Cardiac muscle cell (in vitro differentiated cells and primary cell): ENCODE measurements at regions not wholly inside any gene's neighbourhood (a gene's known extent, or its start where the extent isn't known, plus 50 kb on each side); places are given as distances from the start of the nearest gene placed in this dataset.
"Not testable (repeated sequence)": the region's sequence is repeated elsewhere in the genome, so short reads cannot be mapped to it uniquely, and the experiment has no call there.

Source experiments
- DNase-seq, 2 donors: peaks; one replicate each; pipeline versions ENCODE4 v3.0.0 to v3.0.0-alpha.2; 2010 to 2017; ENCODE audit warnings: low read depth in 1 of 2, low spot score in 1 of 2
- H3K27ac ChIP-seq: fragments of 200-600 bp; sonication (generic); 2 replicates; pipeline ENCODE4 v1.5.1; 2016
- H3K27me3 ChIP-seq: fragments of 200-600 bp; sonication (generic); 2 replicates; pipeline ENCODE4 v1.6.0; 2016; ENCODE audit warnings: control low read depth
- H3K36me3 ChIP-seq: fragments of 200-600 bp; sonication (generic); 2 replicates; pipeline ENCODE4 v1.5.1; 2016; ENCODE audit warnings: control low read depth
- H3K4me1 ChIP-seq: fragments of 200-600 bp; sonication (generic); 2 replicates; pipeline ENCODE4 v1.8.1; 2017; ENCODE audit warnings: low read depth, mild to moderate bottlenecking, mixed run types
- H3K4me3 ChIP-seq: fragments of 200-600 bp; sonication (generic); 2 replicates; pipeline ENCODE4 v1.5.1; 2016; ENCODE audit warnings: mild to moderate bottlenecking
- H3K9me3 ChIP-seq: fragments of 200-600 bp; sonication (generic); 2 replicates; pipeline ENCODE4 v1.5.1; 2017; ENCODE audit warnings: low read depth, mild to moderate bottlenecking, control low read depth
- CTCF ChIP-seq: IDR thresholded peaks from 2 replicates; pipeline ENCODE4 v1.5.1; 2012; ENCODE audit warnings: low read depth, mild to moderate bottlenecking, low read length

GRCh38 chr1:203559523-203559922 is 65.6 kb downstream of the OPTC start:
- DNase-seq = peak in 1 of 2 donors; percentile 62
- Histone ChIP-seq H3K27me3 (no peaks in the 10 kb centered on the region), H3K27ac (no peak overlapping the region), H3K9me3 (no peaks in the 10 kb centered on the region), H3K4me1 (peaks cover 43% of the 10 kb centered on the region), H3K4me3 (no peak overlapping the region), H3K36me3 (no peaks in the 10 kb centered on the region)
- no peak for TF ChIP-seq CTCF

- not testable (repeated sequence) for DNase-seq, H3K36me3 ChIP-seq, H3K4me3 ChIP-seq, H3K27me3 ChIP-seq, H3K27ac ChIP-seq, H3K9me3 ChIP-seq
- peaks cover 21% of the 10 kb centered on the region for H3K4me1 ChIP-seq
Observed at GRCh38 chr1:203561761-203562160, 64.9 kb upstream of the ATP2B4 start.

- no peak overlapping the region for H3K4me3 ChIP-seq
- no peaks in the 10 kb centered on the region for H3K9me3 ChIP-seq
- H3K27me3 ChIP-seq = peaks cover 5% of the 10 kb centered on the region
- no peaks in the 10 kb centered on the region for H3K36me3 ChIP-seq
- peaks cover 14% of the 10 kb centered on the region for H3K4me1 ChIP-seq
- no peak overlapping the region for H3K27ac ChIP-seq
- TF ChIP-seq CTCF = no peak
- no peak for DNase-seq
Observed at GRCh38 chr1:203563291-203563690, 63.3 kb upstream of the ATP2B4 start.

- no peaks in the 10 kb centered on the region for H3K9me3 ChIP-seq
- H3K36me3 ChIP-seq = no peaks in the 10 kb centered on the region
- no peak overlapping the region for H3K27ac ChIP-seq
- peak in 1 of 2 donors; percentile 36 for DNase-seq
- TF ChIP-seq CTCF = no peak
- H3K4me3 ChIP-seq = no peak overlapping the region
- H3K4me1 ChIP-seq = peaks cover 7% of the 10 kb centered on the region
- H3K27me3 ChIP-seq = peaks cover 5% of the 10 kb centered on the region
Observed at GRCh38 chr1:203564024-203564423, 62.6 kb upstream of the ATP2B4 start.

- DNase-seq = no peak
- Histone ChIP-seq H3K36me3 (no peaks in the 10 kb centered on the region), H3K27me3 (peaks cover 5% of the 10 kb centered on the region), H3K4me3 (no peak overlapping the region), H3K4me1 (no peaks in the 10 kb centered on the region), H3K9me3 (no peaks in the 10 kb centered on the region), H3K27ac (no peak overlapping the region)
- no peak for TF ChIP-seq CTCF
Observed at GRCh38 chr1:203565049-203565448, 61.6 kb upstream of the ATP2B4 start.

- no peak for TF ChIP-seq CTCF
- H3K9me3 ChIP-seq = no peaks in the 10 kb centered on the region
- no peak overlapping the region for H3K4me3 ChIP-seq
- peaks cover 5% of the 10 kb centered on the region for H3K27me3 ChIP-seq
- no peaks in the 10 kb centered on the region for H3K36me3 ChIP-seq
- no peak for DNase-seq
- peaks cover 3% of the 10 kb centered on the region for H3K4me1 ChIP-seq
- no peak overlapping the region for H3K27ac ChIP-seq
Observed at GRCh38 chr1:203565981-203566380, 60.7 kb upstream of the ATP2B4 start.

- not testable (repeated sequence) for H3K4me3 ChIP-seq, H3K36me3 ChIP-seq, H3K27me3 ChIP-seq
Observed at GRCh38 chr1:203566966-203567365, 59.7 kb upstream of the ATP2B4 start.

More at GRCh38 chr1:203566966-203567365, 59.7 kb upstream of the ATP2B4 start:
- not testable (repeated sequence) for H3K9me3 ChIP-seq, DNase-seq, H3K27ac ChIP-seq, H3K4me1 ChIP-seq
